H1 (cell line): ENCODE measurements at regions not wholly inside any gene's neighbourhood (a gene's known extent, or its start where the extent isn't known, plus 50 kb on each side); places are given as distances from the start of the nearest gene placed in this dataset.
A peak's percentile ranks its signal among the peaks of the same experiment; 100 is the strongest.

Source experiments
- CHD7 ChIP-seq: fragments of 300-600 bp; sonication (generic); IDR thresholded peaks from 2 replicates; pipeline ENCODE4 v1.7.1; 2012; ENCODE audit warnings: low read length, moderate library complexity, mild to moderate bottlenecking, inconsistent platforms; ENCODE audit not compliant: insufficient replicate concordance
- JUND ChIP-seq: IDR thresholded peaks from 2 replicates; pipeline ENCODE4 v1.6.1; 2011; ENCODE audit warnings: mild to moderate bottlenecking, improper control_type of control experiment, low read length
- KDM4A ChIP-seq: IDR thresholded peaks from one replicate; pipeline ENCODE4 v1.7.1; 2012; ENCODE audit warnings: low read depth, mild to moderate bottlenecking, moderate library complexity, low read length, inconsistent platforms; ENCODE audit not compliant: severe bottlenecking
- RNF2 ChIP-seq: fragments of 200-900, 300-1000 bp; sonication (generic); IDR thresholded peaks from 2 replicates; pipeline ENCODE4 v1.7.1; 2016; ENCODE audit warnings: borderline replicate concordance, low read depth, mild to moderate bottlenecking, antibody characterized with exemption, low read length; ENCODE audit not compliant: poor library complexity, severe bottlenecking; ENCODE audit errors: missing control alignments
- RXRA ChIP-seq: IDR thresholded peaks from 2 replicates; pipeline ENCODE4 v1.6.1; 2011; ENCODE audit warnings: low read depth, mild to moderate bottlenecking, low read length, moderate library complexity; ENCODE audit not compliant: insufficient read depth
- SAP30 ChIP-seq: fragments of 300-600 bp; sonication (generic); IDR thresholded peaks from 2 replicates; pipeline ENCODE4 v1.7.1; 2012; ENCODE audit warnings: low read length, moderate library complexity, mild to moderate bottlenecking, inconsistent platforms; ENCODE audit not compliant: insufficient read depth, insufficient replicate concordance
- TAF7 ChIP-seq: optimal IDR thresholded peaks from 2 replicates; pipeline ENCODE3; 2011; ENCODE audit warnings: low read depth, mild to moderate bottlenecking, inconsistent platforms, low read length, moderate library complexity, borderline replicate concordance
- TCF12 ChIP-seq: IDR thresholded peaks from 2 replicates; pipeline ENCODE4 v1.6.1; 2011; ENCODE audit warnings: low read depth, mild to moderate bottlenecking, low read length

GRCh38 chr1:14136152-14136763 lies 436.3 kb downstream of the PRDM2 start (continued):
- TF ChIP-seq CHD7: no peak
- no peak for TF ChIP-seq SAP30
- no peak for TF ChIP-seq JUND
- TF ChIP-seq KDM4A: no peak
- TF ChIP-seq TAF7: peak; percentile 32
- no peak for TF ChIP-seq RNF2
- TF ChIP-seq TCF12: peak; percentile 85; the same call in 1 of the 2 replicates
- no peak for TF ChIP-seq RXRA
